ENCODE measurements at regions not wholly inside any gene's neighbourhood (a gene's known extent, or its start where the extent isn't known, plus 50 kb on each side); places are given as distances from the start of the nearest gene placed in this dataset.

GRCh38 chr1:175865041-175865766 lies 121.8 kb upstream of the TNR start:
- no peak for TF ChIP-seq EP300 (IDR thresholded peaks at IDR 0.05; ENCODE audit: borderline replicate concordance)
- TF ChIP-seq FOXM1 (IDR thresholded peaks at IDR 0.05; ENCODE audit: borderline replicate concordance, low read depth) = no peak
- TF ChIP-seq REST (IDR thresholded peaks at IDR 0.05; ENCODE audit: low read depth) = no peak
- TF ChIP-seq CEBPB (IDR thresholded peaks at IDR 0.05) = no peak
- TF ChIP-seq TAF1 (IDR thresholded peaks at IDR 0.05; ENCODE audit: low read depth) = no peak
- no peak for TF ChIP-seq EGR1 (IDR thresholded peaks at IDR 0.05)
- TF ChIP-seq YY1 (IDR thresholded peaks at IDR 0.05; ENCODE audit: low read depth) = no peak
- TF ChIP-seq MAX (IDR thresholded peaks at IDR 0.05) = no peak
- no peak for TF ChIP-seq TCF12 (IDR thresholded peaks at IDR 0.05; ENCODE audit: low read depth)
- no peak for TF ChIP-seq TEAD4 (IDR thresholded peaks at IDR 0.05)
- TF ChIP-seq RAD21 (IDR thresholded peaks at IDR 0.05; ENCODE audit: low read depth) = no peak

Measured in Ishikawa (cell line).